BE2C (cell line): ENCODE measurements at regions not wholly inside any gene's neighbourhood (a gene's known extent, or its start where the extent isn't known, plus 50 kb on each side); places are given as distances from the start of the nearest gene placed in this dataset.
"Not testable (repeated sequence)": the region's sequence is repeated elsewhere in the genome, so short reads cannot be mapped to it uniquely, and the experiment has no call there.

Source experiments
- DNase-seq: peaks from one replicate; pipeline ENCODE4 v3.0.0-alpha.2; 2020
- H3K27me3 ChIP-seq: fragments of 250-450 bp; sonication (Bioruptor Pico); 2 replicates; pipeline ENCODE4 v1.5.1; 2020; ENCODE audit warnings: mild to moderate bottlenecking
- H3K36me3 ChIP-seq: fragments of 250-450 bp; sonication (Bioruptor Pico); 2 replicates; pipeline ENCODE4 v1.5.1; 2020; ENCODE audit warnings: mild to moderate bottlenecking
- H3K4me1 ChIP-seq: fragments of 250-450 bp; sonication (Bioruptor Pico); 2 replicates; pipeline ENCODE4 v1.5.1; 2020
- H3K4me3 ChIP-seq: 2 replicates; pipeline ENCODE4 v1.5.1; 2011; ENCODE audit warnings: low read depth, low read length
- H3K9me3 ChIP-seq: fragments of 250-450 bp; sonication (Bioruptor Pico); 2 replicates; pipeline ENCODE4 v1.5.1; 2020
- TF ChIP-seq, protein P1 (sequence below): IDR thresholded peaks from 2 replicates; pipeline ENCODE4 v1.5.1; 2012; ENCODE audit warnings: mild to moderate bottlenecking, low read depth, low read length

DNA sequence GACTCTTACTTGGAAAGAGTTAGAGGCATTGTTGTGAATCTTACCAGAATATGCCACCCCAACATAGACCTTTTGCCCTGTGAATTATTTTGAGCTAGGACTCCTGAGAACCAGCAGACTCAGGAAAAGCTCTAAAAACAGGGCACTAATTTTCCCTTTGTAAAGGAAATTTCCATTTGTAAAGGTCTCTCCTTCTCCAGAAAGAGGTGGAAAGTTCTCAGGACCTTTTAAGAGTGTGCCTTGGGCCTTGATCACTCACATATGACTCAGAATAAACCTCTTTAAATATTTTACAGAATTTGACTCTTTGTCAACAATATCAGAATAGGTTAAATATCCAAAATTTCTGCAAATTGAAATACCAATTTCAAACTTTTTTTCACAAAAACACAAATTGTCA lies 721.8 kb upstream of the NCAM2 start:
- TF ChIP-seq, protein P1, sequence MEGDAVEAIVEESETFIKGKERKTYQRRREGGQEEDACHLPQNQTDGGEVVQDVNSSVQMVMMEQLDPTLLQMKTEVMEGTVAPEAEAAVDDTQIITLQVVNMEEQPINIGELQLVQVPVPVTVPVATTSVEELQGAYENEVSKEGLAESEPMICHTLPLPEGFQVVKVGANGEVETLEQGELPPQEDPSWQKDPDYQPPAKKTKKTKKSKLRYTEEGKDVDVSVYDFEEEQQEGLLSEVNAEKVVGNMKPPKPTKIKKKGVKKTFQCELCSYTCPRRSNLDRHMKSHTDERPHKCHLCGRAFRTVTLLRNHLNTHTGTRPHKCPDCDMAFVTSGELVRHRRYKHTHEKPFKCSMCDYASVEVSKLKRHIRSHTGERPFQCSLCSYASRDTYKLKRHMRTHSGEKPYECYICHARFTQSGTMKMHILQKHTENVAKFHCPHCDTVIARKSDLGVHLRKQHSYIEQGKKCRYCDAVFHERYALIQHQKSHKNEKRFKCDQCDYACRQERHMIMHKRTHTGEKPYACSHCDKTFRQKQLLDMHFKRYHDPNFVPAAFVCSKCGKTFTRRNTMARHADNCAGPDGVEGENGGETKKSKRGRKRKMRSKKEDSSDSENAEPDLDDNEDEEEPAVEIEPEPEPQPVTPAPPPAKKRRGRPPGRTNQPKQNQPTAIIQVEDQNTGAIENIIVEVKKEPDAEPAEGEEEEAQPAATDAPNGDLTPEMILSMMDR = no peak
- H3K9me3 ChIP-seq = no peaks in the 10 kb centered on the region
- DNase-seq = no peak
- peaks cover 2% of the 10 kb centered on the region; the same call in 1 of the 2 replicates for H3K4me1 ChIP-seq
- no peaks in the 10 kb centered on the region for H3K36me3 ChIP-seq
- H3K27me3 ChIP-seq = no peaks in the 10 kb centered on the region
- no peak overlapping the region for H3K4me3 ChIP-seq

GRCh38 chr21:20276954-20277353 lies 721.3 kb upstream of the NCAM2 start:
- TF ChIP-seq, protein P1 = no peak
- peaks cover 2% of the 10 kb centered on the region; the same call in 1 of the 2 replicates for H3K4me1 ChIP-seq
- H3K27me3 ChIP-seq = no peaks in the 10 kb centered on the region
- DNase-seq = no peak
- H3K36me3 ChIP-seq = no peaks in the 10 kb centered on the region
- no peaks in the 10 kb centered on the region for H3K9me3 ChIP-seq
- no peak overlapping the region for H3K4me3 ChIP-seq

- H3K27me3 ChIP-seq = no peaks in the 10 kb centered on the region
- H3K9me3 ChIP-seq = no peaks in the 10 kb centered on the region
- peaks cover 2% of the 10 kb centered on the region; the same call in 1 of the 2 replicates for H3K4me1 ChIP-seq
- no peak for DNase-seq
- TF ChIP-seq, protein P1 = no peak
- no peaks in the 10 kb centered on the region for H3K36me3 ChIP-seq
- no peak overlapping the region for H3K4me3 ChIP-seq
Measured at GRCh38 chr21:20283836-20284235, 714.4 kb upstream of the NCAM2 start.

- no peak for DNase-seq
- Histone ChIP-seq H3K4me3 (no peak overlapping the region), H3K27me3 (no peaks in the 10 kb centered on the region), H3K36me3 (no peaks in the 10 kb centered on the region), H3K9me3 (no peaks in the 10 kb centered on the region), H3K4me1 (no peaks in the 10 kb centered on the region)
- TF ChIP-seq, protein P1 = no peak
Measured at GRCh38 chr21:20292280-20292679, 705.9 kb upstream of the NCAM2 start.

- not testable (repeated sequence) for H3K36me3 ChIP-seq, H3K4me3 ChIP-seq, H3K4me1 ChIP-seq, H3K27me3 ChIP-seq, DNase-seq, H3K9me3 ChIP-seq
Measured at GRCh38 chr21:20292854-20293253, 705.4 kb upstream of the NCAM2 start.

DNA sequence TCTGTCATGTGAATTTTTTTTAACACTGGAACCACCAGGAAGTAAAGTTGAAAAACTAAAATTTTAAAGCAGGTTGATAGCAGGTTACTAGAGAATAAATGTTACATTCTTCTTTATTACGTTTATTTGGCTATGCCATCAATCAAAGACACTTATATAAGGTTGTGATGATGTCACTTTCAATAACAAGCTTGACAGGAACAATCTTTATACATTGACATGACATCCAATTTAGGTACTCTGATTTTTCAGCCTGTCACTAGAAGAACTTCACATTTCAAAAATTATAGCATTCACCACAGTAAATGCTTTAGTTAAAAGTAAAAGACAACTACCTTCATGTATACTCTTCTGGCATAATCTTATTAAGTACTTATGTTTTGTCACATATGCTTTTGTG lies 696.8 kb upstream of the NCAM2 start:
- Histone ChIP-seq H3K27me3 (no peaks in the 10 kb centered on the region), H3K4me3 (no peak overlapping the region), H3K9me3 (no peaks in the 10 kb centered on the region), H3K4me1 (no peaks in the 10 kb centered on the region), H3K36me3 (no peaks in the 10 kb centered on the region)
- TF ChIP-seq, protein P1 = no peak
- DNase-seq = no peak

- H3K4me3 ChIP-seq = no peak overlapping the region
- no peak for DNase-seq
- no peaks in the 10 kb centered on the region for H3K9me3 ChIP-seq
- TF ChIP-seq, protein P1 = no peak
- no peaks in the 10 kb centered on the region for H3K4me1 ChIP-seq
- no peaks in the 10 kb centered on the region for H3K36me3 ChIP-seq
- H3K27me3 ChIP-seq = no peaks in the 10 kb centered on the region
Measured at GRCh38 chr21:20302084-20302483, 696.1 kb upstream of the NCAM2 start.
